ENCODE measurements at regions not wholly inside any gene's neighbourhood (a gene's known extent, or its start where the extent isn't known, plus 50 kb on each side); places are given as distances from the start of the nearest gene placed in this dataset.

- H4K20me1 ChIP-seq (ENCODE audit: insufficient read depth, low read length), result no peaks in the 10 kb centered on the region
- H3K4me3 ChIP-seq (replicated peaks in 1 of 3; ENCODE audit: low read depth in 2 of 3, low read length in 3 of 3), result no peak overlapping the region
- H3K9me3 ChIP-seq (replicated peaks in 1 of 2; ENCODE audit: control insufficient read depth in 1 of 2, insufficient read depth in 1 of 2, low read length in 2 of 2), result no peaks in the 10 kb centered on the region
- H3K9ac ChIP-seq (ENCODE audit: insufficient read depth, low read length, poor library complexity, severe bottlenecking), result no peak overlapping the region
- H3K79me2 ChIP-seq (ENCODE audit: insufficient read depth, low read length), result no peaks in the 10 kb centered on the region
- DNase-seq, result no peak
- no peak for TF ChIP-seq CTCF (IDR thresholded peaks at IDR 0.05)
- H2AFZ ChIP-seq (ENCODE audit: insufficient read depth, low read depth, low read length, poor library complexity, severe bottlenecking), result no peak overlapping the region
- H3K27ac ChIP-seq (ENCODE audit: low read depth in 1 of 2, low read length in 2 of 2), result no peak overlapping the region
- intact Hi-C loops (cut with micrococcal nuclease), result no loop called here
- no peaks in the 10 kb centered on the region for H3K36me3 ChIP-seq (replicated peaks in 1 of 2; ENCODE audit: control insufficient read depth in 1 of 2, insufficient read depth in 2 of 2, low read length in 2 of 2)
- peaks cover 2% of the 10 kb centered on the region in 2 donors for H3K27me3 ChIP-seq (ENCODE audit: control insufficient read depth in 2 of 2, insufficient read depth in 2 of 2, low read length in 2 of 2)
- H3K4me1 ChIP-seq (ENCODE audit: control insufficient read depth in 1 of 2, insufficient read depth in 2 of 2, low read length in 2 of 2), result no peaks in the 10 kb centered on the region
- no peaks in the 10 kb centered on the region for H3K4me1 Mint-ChIP-seq
- H3K9me3 Mint-ChIP-seq, result peaks cover 0 to 1% (median 0%) of the 10 kb centered on the region in 7 donors
- peaks cover 4 to 5% (median 4%) of the 10 kb centered on the region in 3 donors for H3K27me3 Mint-ChIP-seq (ENCODE audit: low read depth in 3 of 3)
- H3K36me3 Mint-ChIP-seq, result no peaks in the 10 kb centered on the region
- H3K27ac Mint-ChIP-seq, result no peak overlapping the region
- no peak overlapping the region for H3K4me2 ChIP-seq (replicated peaks; ENCODE audit: extremely low read depth, low read length, poor library complexity, severe bottlenecking)
- H3K4me3 Mint-ChIP-seq, result no peak overlapping the region
- WGBS (ENCODE audit: insufficient coverage), result 90% methylated on average over 2 of the region's 5 CpGs
Observed at GRCh38 chr3:64457811-64458210, 230.0 kb downstream of the ADAMTS9 start.

GRCh38 chr3:64456674-64457073 lies 231.1 kb downstream of the ADAMTS9 start:
- no peak overlapping the region for H3K4me2 ChIP-seq (replicated peaks; ENCODE audit: extremely low read depth, low read length, poor library complexity, severe bottlenecking)
- Mint-ChIP-seq H3K4me3 (no peak overlapping the region), H3K4me1 (no peaks in the 10 kb centered on the region), H3K27me3 (ENCODE audit: low read depth in 3 of 3) (peaks cover 1 to 3% (median 2%) of the 10 kb centered on the region in 3 donors), H3K27ac (no peak overlapping the region), H3K36me3 (no peaks in the 10 kb centered on the region), H3K9me3 (no peaks in the 10 kb centered on the region)
- H3K36me3 ChIP-seq (replicated peaks in 1 of 2; ENCODE audit: control insufficient read depth in 1 of 2, insufficient read depth in 2 of 2, low read length in 2 of 2), result no peaks in the 10 kb centered on the region
- no peak for DNase-seq
- TF ChIP-seq CTCF (IDR thresholded peaks at IDR 0.05), result no peak
- no peaks in the 10 kb centered on the region for H3K4me1 ChIP-seq (ENCODE audit: control insufficient read depth in 1 of 2, insufficient read depth in 2 of 2, low read length in 2 of 2)
- no peaks in the 10 kb centered on the region for H3K79me2 ChIP-seq (ENCODE audit: insufficient read depth, low read length)
- no peak overlapping the region for H3K27ac ChIP-seq (ENCODE audit: low read depth in 1 of 2, low read length in 2 of 2)
- no CpG with 5 or more reads among the region's 2 CpGs for WGBS (ENCODE audit: insufficient coverage)
- H3K9me3 ChIP-seq (replicated peaks in 1 of 2; ENCODE audit: control insufficient read depth in 1 of 2, insufficient read depth in 1 of 2, low read length in 2 of 2), result no peaks in the 10 kb centered on the region
- H2AFZ ChIP-seq (ENCODE audit: insufficient read depth, low read depth, low read length, poor library complexity, severe bottlenecking), result no peak overlapping the region
- H3K9ac ChIP-seq (ENCODE audit: insufficient read depth, low read length, poor library complexity, severe bottlenecking), result no peak overlapping the region
- intact Hi-C loops (cut with micrococcal nuclease), result no loop called here
- H3K27me3 ChIP-seq (ENCODE audit: control insufficient read depth in 2 of 2, insufficient read depth in 2 of 2, low read length in 2 of 2), result peaks cover 2% of the 10 kb centered on the region in 2 donors
- no peaks in the 10 kb centered on the region for H4K20me1 ChIP-seq (ENCODE audit: insufficient read depth, low read length)
- no peak overlapping the region for H3K4me3 ChIP-seq (replicated peaks in 1 of 3; ENCODE audit: low read depth in 2 of 3, low read length in 3 of 3)

Data from CD14-positive monocyte (primary cell).